Natural killer cell (primary cell): ENCODE measurements at regions not wholly inside any gene's neighbourhood (a gene's known extent, or its start where the extent isn't known, plus 50 kb on each side); places are given as distances from the start of the nearest gene placed in this dataset.
"Not testable (repeated sequence)": the region's sequence is repeated elsewhere in the genome, so short reads cannot be mapped to it uniquely, and the experiment has no call there.

ENCODE experiments used
- ATAC-seq, 3 donors: fragments of 150-1000 bp in 2 of 3; fragments of 200-7000 bp in 1 of 3; cut with Tn5 transposase; 1 replicate in 1 of 3; 2 replicates in 2 of 3; pipeline ENCODE4 v1.10.0; 2021; ENCODE audit warnings: mild to moderate bottlenecking in 2 of 3, moderate library complexity in 2 of 3
- DNase-seq, 2 donors: peaks; one replicate each; pipeline versions ENCODE4 v3.0.0 to v3.0.0-alpha.2; 2013 to 2021; ENCODE audit warnings: mixed read lengths in 1 of 2
- H3K27ac ChIP-seq: one replicate; pipeline ENCODE4 v1.5.1; 2013; ENCODE audit warnings: mild to moderate bottlenecking, low read length
- H3K27me3 ChIP-seq: one replicate; pipeline ENCODE4 v1.6.1; 2013; ENCODE audit warnings: low read length; ENCODE audit not compliant: control insufficient read depth, insufficient read depth
- H3K36me3 ChIP-seq: one replicate; pipeline ENCODE4 v1.6.1; 2013; ENCODE audit warnings: low read length; ENCODE audit not compliant: control insufficient read depth, insufficient read depth
- H3K4me1 ChIP-seq: one replicate; pipeline ENCODE4 v1.6.1; 2013; ENCODE audit warnings: low read length; ENCODE audit not compliant: control insufficient read depth, insufficient read depth
- H3K4me3 ChIP-seq: one replicate; pipeline ENCODE4 v1.5.1; 2013; ENCODE audit warnings: low read length
- H3K9me3 ChIP-seq: one replicate; pipeline ENCODE4 v1.6.1; 2013; ENCODE audit warnings: low read length; ENCODE audit not compliant: control insufficient read depth, insufficient read depth
- H3K27ac Mint-ChIP-seq, 2 donors: one replicate each; pipeline ENCODE4 v1.8.0; 2022; ENCODE audit warnings: mild to moderate bottlenecking in 2 of 2, mixed read lengths in 2 of 2, moderate library complexity in 1 of 2
- H3K27me3 Mint-ChIP-seq, 2 donors: one replicate each; pipeline ENCODE4 v1.8.0; 2022; ENCODE audit warnings: low read depth in 2 of 2, mixed read lengths in 2 of 2
- H3K36me3 Mint-ChIP-seq: one replicate; pipeline ENCODE4 v1.8.0; 2022; ENCODE audit warnings: mixed read lengths
- H3K4me1 Mint-ChIP-seq, 2 donors: one replicate each; pipeline ENCODE4 v1.8.0; 2022; ENCODE audit warnings: mixed read lengths in 2 of 2
- H3K4me3 Mint-ChIP-seq: one replicate; pipeline ENCODE4 v1.8.0; 2022; ENCODE audit warnings: mild to moderate bottlenecking, moderate library complexity, mixed read lengths
- H3K9me3 Mint-ChIP-seq, 2 donors: one replicate each; pipeline ENCODE4 v1.8.0; 2022; ENCODE audit warnings: mixed read lengths in 2 of 2
- WGBS: methylation state at CpG from one replicate; pipeline ENCODE4 v1.1.7; 2013; ENCODE audit warnings: missing lambda C conversion rate; ENCODE audit not compliant: insufficient coverage; 5-methylcytosine and 5-hydroxymethylcytosine counted together
- intact Hi-C: fragments of 100-400 bp; cut with micrococcal nuclease; formaldehyde crosslinking; loops from one replicate; pipeline ENCODE4 v1.14.2; 2022
- TF ChIP-seq, protein P1 (sequence below): fragments of 200-600 bp; IDR thresholded peaks from one replicate; pipeline ENCODE4 v1.8.0; 2022; ENCODE audit warnings: antibody characterized with exemption

DNA sequence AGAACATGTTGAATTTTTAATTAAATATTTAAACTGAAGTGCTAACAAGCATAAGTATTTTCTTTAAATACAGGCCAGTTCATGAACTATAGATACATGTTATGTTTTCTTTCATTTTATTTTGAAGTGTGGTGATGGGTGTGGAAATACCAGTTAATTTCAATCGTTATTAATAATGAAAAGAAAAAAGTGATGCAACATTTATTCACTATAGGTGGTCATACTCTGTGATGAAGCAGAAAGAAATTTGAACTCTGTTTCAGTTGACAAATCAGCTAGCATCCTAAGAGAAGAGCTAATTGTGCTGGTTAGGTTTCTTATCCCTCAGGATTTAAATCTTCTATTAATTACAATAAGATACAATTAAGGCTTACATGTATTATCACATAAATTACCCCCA lies 795.1 kb upstream of the DDX18 start:
- H3K36me3 Mint-ChIP-seq: no peaks in the 10 kb centered on the region
- Histone ChIP-seq H3K9me3 (no peaks in the 10 kb centered on the region), H3K36me3 (no peaks in the 10 kb centered on the region), H3K27ac (no peak overlapping the region), H3K4me3 (no peak overlapping the region), H3K27me3 (no peaks in the 10 kb centered on the region), H3K4me1 (no peaks in the 10 kb centered on the region)
- TF ChIP-seq, protein P1, sequence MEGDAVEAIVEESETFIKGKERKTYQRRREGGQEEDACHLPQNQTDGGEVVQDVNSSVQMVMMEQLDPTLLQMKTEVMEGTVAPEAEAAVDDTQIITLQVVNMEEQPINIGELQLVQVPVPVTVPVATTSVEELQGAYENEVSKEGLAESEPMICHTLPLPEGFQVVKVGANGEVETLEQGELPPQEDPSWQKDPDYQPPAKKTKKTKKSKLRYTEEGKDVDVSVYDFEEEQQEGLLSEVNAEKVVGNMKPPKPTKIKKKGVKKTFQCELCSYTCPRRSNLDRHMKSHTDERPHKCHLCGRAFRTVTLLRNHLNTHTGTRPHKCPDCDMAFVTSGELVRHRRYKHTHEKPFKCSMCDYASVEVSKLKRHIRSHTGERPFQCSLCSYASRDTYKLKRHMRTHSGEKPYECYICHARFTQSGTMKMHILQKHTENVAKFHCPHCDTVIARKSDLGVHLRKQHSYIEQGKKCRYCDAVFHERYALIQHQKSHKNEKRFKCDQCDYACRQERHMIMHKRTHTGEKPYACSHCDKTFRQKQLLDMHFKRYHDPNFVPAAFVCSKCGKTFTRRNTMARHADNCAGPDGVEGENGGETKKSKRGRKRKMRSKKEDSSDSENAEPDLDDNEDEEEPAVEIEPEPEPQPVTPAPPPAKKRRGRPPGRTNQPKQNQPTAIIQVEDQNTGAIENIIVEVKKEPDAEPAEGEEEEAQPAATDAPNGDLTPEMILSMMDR: no peak
- no peaks in the 10 kb centered on the region for H3K4me1 Mint-ChIP-seq
- H3K9me3 Mint-ChIP-seq: peaks cover 2 to 4% of the 10 kb centered on the region in 2 donors
- H3K4me3 Mint-ChIP-seq: no peak overlapping the region
- no peak for DNase-seq
- H3K27me3 Mint-ChIP-seq: no peaks in the 10 kb centered on the region
- no peak overlapping the region for H3K27ac Mint-ChIP-seq
- no peak for ATAC-seq
- no CpG with 5 or more reads among the region's 1 CpG for WGBS
- intact Hi-C loops: no loop called here

DNA sequence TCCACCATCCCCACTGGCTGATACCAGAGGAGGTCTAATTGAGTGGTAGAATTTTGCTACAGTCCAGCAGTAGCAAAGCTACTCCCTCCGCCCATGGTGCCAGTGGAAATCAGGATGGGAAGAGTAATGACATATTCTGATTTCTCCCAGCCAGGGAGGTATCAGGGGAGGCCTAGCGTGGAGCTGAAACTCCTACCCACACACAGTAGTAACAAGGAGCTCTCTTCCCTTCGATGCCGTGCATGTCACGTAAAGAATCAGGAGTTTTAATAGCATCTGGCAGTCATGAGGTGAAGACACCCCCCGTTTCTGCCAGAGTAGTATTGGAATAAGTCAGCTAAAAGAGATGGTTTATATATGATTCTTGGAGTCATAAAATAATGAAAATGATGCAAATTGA lies 786.8 kb upstream of the DDX18 start:
- peaks cover 9 to 15% of the 10 kb centered on the region in 2 donors for H3K9me3 Mint-ChIP-seq
- Histone ChIP-seq H3K27ac (no peak overlapping the region), H3K36me3 (no peaks in the 10 kb centered on the region), H3K9me3 (peaks cover 16% of the 10 kb centered on the region), H3K27me3 (no peaks in the 10 kb centered on the region), H3K4me1 (no peaks in the 10 kb centered on the region), H3K4me3 (no peak overlapping the region)
- H3K27ac Mint-ChIP-seq: no peak overlapping the region
- no peaks in the 10 kb centered on the region for H3K4me1 Mint-ChIP-seq
- DNase-seq (no peak), ATAC-seq (no peak)
- H3K27me3 Mint-ChIP-seq: no peaks in the 10 kb centered on the region
- no peaks in the 10 kb centered on the region for H3K36me3 Mint-ChIP-seq
- intact Hi-C loops: no loop called here
- no peak overlapping the region for H3K4me3 Mint-ChIP-seq
- TF ChIP-seq, protein P1: no peak
- WGBS: 91% methylated on average over 6 of the region's 6 CpGs

GRCh38 chr2:117028708-117029107 lies 785.8 kb upstream of the DDX18 start:
- ATAC-seq, H3K4me1 Mint-ChIP-seq, H3K4me3 Mint-ChIP-seq, intact Hi-C loops, H3K36me3 ChIP-seq, H3K27ac ChIP-seq, H3K27me3 ChIP-seq, H3K27ac Mint-ChIP-seq, H3K27me3 Mint-ChIP-seq, H3K4me3 ChIP-seq, DNase-seq, H3K4me1 ChIP-seq, H3K36me3 Mint-ChIP-seq: not testable (repeated sequence)
- H3K9me3 Mint-ChIP-seq: peaks cover 13 to 15% of the 10 kb centered on the region in 2 donors
- H3K9me3 ChIP-seq: peaks cover 20% of the 10 kb centered on the region
- 94% methylated on average over 18 of the region's 18 CpGs for WGBS

DNA sequence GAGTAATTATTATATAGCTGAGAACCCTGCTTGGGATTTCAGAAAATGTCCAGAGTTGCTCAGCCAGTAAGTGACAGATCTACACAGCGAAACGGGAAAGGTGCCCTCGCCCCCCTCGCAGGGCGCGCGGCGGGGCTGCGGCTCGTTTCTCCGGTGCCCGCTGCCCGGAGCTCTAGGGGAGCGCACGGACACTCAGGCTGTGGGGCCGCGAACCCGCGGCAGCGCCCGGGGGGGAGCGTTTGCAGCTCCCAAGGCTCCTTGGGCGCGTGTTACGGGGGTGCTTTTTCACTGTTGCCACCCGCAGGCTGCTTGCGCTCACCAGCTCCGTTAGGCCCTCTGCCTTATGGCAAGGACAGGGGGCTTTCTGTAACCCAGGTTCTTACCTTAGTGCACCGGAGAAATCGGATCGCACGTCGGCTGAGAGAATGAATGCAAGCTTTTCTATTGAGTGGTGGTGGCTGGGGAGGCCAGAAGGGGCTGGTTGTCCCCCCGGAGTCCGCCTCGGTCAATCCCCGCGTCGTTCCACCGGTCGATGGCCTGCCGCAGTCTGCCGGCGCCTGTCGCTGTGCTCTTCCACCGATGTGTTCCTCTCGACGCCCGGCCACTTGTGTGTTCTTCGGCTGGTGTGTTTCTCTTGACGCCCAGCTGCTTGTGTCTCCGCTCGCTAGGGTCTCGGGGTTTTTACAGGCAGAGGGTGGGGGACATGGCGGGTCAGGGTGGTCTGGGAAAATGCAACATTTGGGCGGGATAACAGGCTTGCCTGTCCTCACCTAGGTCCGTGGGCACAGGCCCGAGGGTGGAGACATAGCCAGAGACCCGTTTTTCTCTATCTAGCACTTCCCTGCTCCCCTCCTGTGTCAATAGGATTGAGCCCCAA lies 758.8 kb upstream of the DDX18 start:
- Histone ChIP-seq H3K4me1 (no peaks in the 10 kb centered on the region), H3K36me3 (no peaks in the 10 kb centered on the region), H3K27me3 (no peaks in the 10 kb centered on the region), H3K27ac (no peak overlapping the region), H3K9me3 (peaks cover 19% of the 10 kb centered on the region), H3K4me3 (no peak overlapping the region)
- no peaks in the 10 kb centered on the region for H3K36me3 Mint-ChIP-seq
- no peaks in the 10 kb centered on the region for H3K27me3 Mint-ChIP-seq
- no peak overlapping the region for H3K4me3 Mint-ChIP-seq
- ATAC-seq (no peak), DNase-seq (no peak)
- H3K27ac Mint-ChIP-seq: no peak overlapping the region
- H3K9me3 Mint-ChIP-seq: peaks cover 16 to 33% of the 10 kb centered on the region in 2 donors
- 85% methylated on average over 59 of the region's 59 CpGs for WGBS
- TF ChIP-seq, protein P1: no peak
- no peaks in the 10 kb centered on the region for H3K4me1 Mint-ChIP-seq
- intact Hi-C loops: no loop called here
